Hematopoietic multipotent progenitor cell (in vitro differentiated cells): ENCODE measurements at regions not wholly inside any gene's neighbourhood (a gene's known extent, or its start where the extent isn't known, plus 50 kb on each side); places are given as distances from the start of the nearest gene placed in this dataset.

Experiments used
- DNase-seq, 3 donors: peaks; one replicate each; pipeline ENCODE4 v3.0.0-alpha.2; 2011 to 2015; ENCODE audit warnings: low read depth in 2 of 3, low spot score in 2 of 3

- DNase-seq = no peak
Observed at GRCh38 chr5:31137676-31138075, 55.8 kb upstream of the CDH6 start.

- DNase-seq = no peak
Observed at GRCh38 chr5:31135542-31135941, 57.9 kb upstream of the CDH6 start.

- no peak for DNase-seq
Observed at GRCh38 chr5:31133488-31133887, 60.0 kb upstream of the CDH6 start.

GRCh38 chr5:31131381-31131891 is 62.0 kb upstream of the CDH6 start:
- no peak for DNase-seq

GRCh38 chr5:31130676-31131075 is 62.8 kb upstream of the CDH6 start:
- DNase-seq = no peak

GRCh38 chr5:31124651-31125305 is 68.7 kb upstream of the CDH6 start:
- DNase-seq = no peak

- DNase-seq = no peak
Observed at GRCh38 chr5:31124026-31124425, 69.5 kb upstream of the CDH6 start.

- no peak for DNase-seq
Observed at GRCh38 chr5:31122998-31123951, 70.2 kb upstream of the CDH6 start.

- no peak for DNase-seq
Observed at GRCh38 chr5:31121224-31121623, 72.3 kb upstream of the CDH6 start.

- no peak for DNase-seq
Observed at GRCh38 chr5:31120642-31120948, 72.9 kb upstream of the CDH6 start.

GRCh38 chr5:31119938-31120641 is 73.4 kb upstream of the CDH6 start:
- DNase-seq = no peak

GRCh38 chr5:31116466-31117031 is 76.9 kb upstream of the CDH6 start:
- no peak for DNase-seq

- no peak for DNase-seq
Observed at GRCh38 chr5:31114817-31115216, 78.7 kb upstream of the CDH6 start.

GRCh38 chr5:31113666-31114350 is 79.7 kb upstream of the CDH6 start:
- no peak for DNase-seq

- DNase-seq = no peak
Observed at GRCh38 chr5:31113101-31113500, 80.4 kb upstream of the CDH6 start.

GRCh38 chr5:31107091-31107518 is 86.4 kb upstream of the CDH6 start:
- DNase-seq = no peak

GRCh38 chr5:31106691-31107090 is 86.8 kb upstream of the CDH6 start:
- DNase-seq = no peak

GRCh38 chr5:31106278-31106677 is 87.2 kb upstream of the CDH6 start:
- no peak for DNase-seq

GRCh38 chr5:31104775-31105174 is 88.7 kb upstream of the CDH6 start:
- DNase-seq = no peak

GRCh38 chr5:31100781-31101310 is 92.6 kb upstream of the CDH6 start:
- DNase-seq = no peak
